Tibial nerve (tissue), 3 donors: ENCODE measurements at regions not wholly inside any gene's neighbourhood (a gene's known extent, or its start where the extent isn't known, plus 50 kb on each side); places are given as distances from the start of the nearest gene placed in this dataset.

ENCODE experiments used
- POLR2A ChIP-seq, 2 donors: fragments of 450-650 bp; IDR thresholded peaks; one replicate each; pipeline ENCODE4 v1.6.1; 2017; ENCODE audit warnings: antibody characterized with exemption in 2 of 2, mild to moderate bottlenecking in 2 of 2, moderate library complexity in 2 of 2
- TF ChIP-seq, protein P1 (sequence below), 5 experiments: fragments of 200-600 bp in 3 of 5; fragments of 450-650 bp in 2 of 5; sonication (generic) in 3 of 5; IDR thresholded peaks; one replicate each; pipeline ENCODE4 v1.5.1; 2016 to 2019; ENCODE audit warnings: antibody characterized with exemption in 5 of 5, mild to moderate bottlenecking in 3 of 5, moderate library complexity in 2 of 5

DNA sequence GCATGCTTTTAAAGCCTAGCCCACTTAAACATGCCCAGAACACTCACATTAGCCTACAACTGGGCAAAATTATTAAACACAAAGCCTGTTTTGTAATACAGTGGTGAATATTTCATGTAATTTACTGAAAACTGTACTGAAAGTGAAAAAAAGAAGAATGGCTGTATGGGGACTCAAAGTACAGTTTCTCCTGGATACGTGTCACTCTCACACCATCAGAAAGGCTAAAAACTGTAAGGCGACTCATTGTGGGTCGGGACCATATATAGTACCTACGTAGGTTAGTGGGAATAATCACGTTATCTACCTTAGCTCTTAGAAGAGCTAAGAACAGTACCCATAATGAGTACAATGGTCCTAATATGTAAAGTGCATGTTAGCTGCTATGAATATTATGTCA lies 80.2 kb upstream of the SPATA12 start:
- TF ChIP-seq, protein P1, sequence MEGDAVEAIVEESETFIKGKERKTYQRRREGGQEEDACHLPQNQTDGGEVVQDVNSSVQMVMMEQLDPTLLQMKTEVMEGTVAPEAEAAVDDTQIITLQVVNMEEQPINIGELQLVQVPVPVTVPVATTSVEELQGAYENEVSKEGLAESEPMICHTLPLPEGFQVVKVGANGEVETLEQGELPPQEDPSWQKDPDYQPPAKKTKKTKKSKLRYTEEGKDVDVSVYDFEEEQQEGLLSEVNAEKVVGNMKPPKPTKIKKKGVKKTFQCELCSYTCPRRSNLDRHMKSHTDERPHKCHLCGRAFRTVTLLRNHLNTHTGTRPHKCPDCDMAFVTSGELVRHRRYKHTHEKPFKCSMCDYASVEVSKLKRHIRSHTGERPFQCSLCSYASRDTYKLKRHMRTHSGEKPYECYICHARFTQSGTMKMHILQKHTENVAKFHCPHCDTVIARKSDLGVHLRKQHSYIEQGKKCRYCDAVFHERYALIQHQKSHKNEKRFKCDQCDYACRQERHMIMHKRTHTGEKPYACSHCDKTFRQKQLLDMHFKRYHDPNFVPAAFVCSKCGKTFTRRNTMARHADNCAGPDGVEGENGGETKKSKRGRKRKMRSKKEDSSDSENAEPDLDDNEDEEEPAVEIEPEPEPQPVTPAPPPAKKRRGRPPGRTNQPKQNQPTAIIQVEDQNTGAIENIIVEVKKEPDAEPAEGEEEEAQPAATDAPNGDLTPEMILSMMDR (IDR thresholded peaks at IDR 0.05), result no peak
- TF ChIP-seq POLR2A (IDR thresholded peaks at IDR 0.05), result no peak
